Panc1 (cell line): ENCODE measurements at regions not wholly inside any gene's neighbourhood (a gene's known extent, or its start where the extent isn't known, plus 50 kb on each side); places are given as distances from the start of the nearest gene placed in this dataset.

Experiments
- CTCF ChIP-seq: fragments of 450-650 bp; IDR thresholded peaks from 2 replicates; pipeline ENCODE4 v1.5.1; 2017; ENCODE audit warnings: mild to moderate bottlenecking
- POLR2AphosphoS5 ChIP-seq: IDR thresholded peaks from 2 replicates; pipeline ENCODE4 v1.6.1; 2012; ENCODE audit warnings: mild to moderate bottlenecking, low read depth, low read length, moderate library complexity
- REST ChIP-seq, 2 experiments: IDR thresholded peaks; 2 replicates each; pipeline ENCODE4 v1.6.1; 2011 to 2012; ENCODE audit warnings: low read depth in 2 of 2, control low read depth in 1 of 2, low read length in 1 of 2, mild to moderate bottlenecking in 1 of 2, moderate library complexity in 1 of 2; ENCODE audit not compliant: insufficient read depth in 1 of 2
- SIN3A ChIP-seq: IDR thresholded peaks from 2 replicates; pipeline ENCODE4 v1.6.1; 2012; ENCODE audit warnings: low read depth, mild to moderate bottlenecking, low read length, moderate library complexity, borderline replicate concordance; ENCODE audit not compliant: insufficient read depth

GRCh38 chr4:14906805-14907204 is 95.5 kb upstream of the CPEB2 start:
- TF ChIP-seq SIN3A (no peak), CTCF (no peak), REST (IDR thresholded peaks at IDR 0.05; ENCODE audit: insufficient read depth in 1 of 2, low read depth in 2 of 2, low read length in 1 of 2) (no peak), POLR2AphosphoS5 (no peak)
